Lower leg skin (tissue), 4 donors: ENCODE measurements at regions not wholly inside any gene's neighbourhood (a gene's known extent, or its start where the extent isn't known, plus 50 kb on each side); places are given as distances from the start of the nearest gene placed in this dataset.

Experiments used
- DNase-seq, 2 donors: peaks; one replicate each; pipeline ENCODE4 v3.0.0-alpha.2; 2019; ENCODE audit warnings: low spot score in 2 of 2
- H3K4me3 ChIP-seq: fragments of 200-600 bp; sonication (generic); 2 replicates; pipeline ENCODE4 v1.5.1; 2017; ENCODE audit warnings: mild to moderate bottlenecking, low read depth; ENCODE audit not compliant: poor library complexity, severe bottlenecking
- CTCF ChIP-seq, 3 donors: fragments of 450-650 bp; IDR thresholded peaks; one replicate each; pipeline ENCODE4 v1.5.1; 2016; ENCODE audit warnings: antibody characterized with exemption in 3 of 3, mild to moderate bottlenecking in 3 of 3, moderate library complexity in 2 of 3
- POLR2A ChIP-seq, 2 donors: fragments of 450-650 bp; IDR thresholded peaks; one replicate each; pipeline ENCODE4 v1.6.1; 2016 to 2017; ENCODE audit warnings: antibody characterized with exemption in 2 of 2, mild to moderate bottlenecking in 1 of 2, moderate library complexity in 1 of 2
- WGBS, 2 donors: methylation state at CpG; one replicate each; pipeline ENCODE4 v1.1.5; 2018; 5-methylcytosine and 5-hydroxymethylcytosine counted together
- intact Hi-C: fragments of 100-400 bp; cut with DNase I; formaldehyde crosslinking; loops from one replicate; pipeline ENCODE4 v1.15.0; 2023; ENCODE audit warnings: low total_unique reads

GRCh38 chr7:156032973-156033372 is 220.7 kb upstream of the SHH start:
- no peak overlapping the region for H3K4me3 ChIP-seq
- TF ChIP-seq CTCF (IDR thresholded peaks at IDR 0.05) (no peak), POLR2A (IDR thresholded peaks at IDR 0.05) (no peak)
- intact Hi-C loops = no loop called here
- DNase-seq = no peak

GRCh38 chr7:156031679-156032478 is 219.6 kb upstream of the SHH start:
- intact Hi-C loops = no loop called here
- WGBS, 2 donors = 90 to 92% methylated on average over 7 of the region's 7 CpGs
- DNase-seq = peak in 1 of 2 donors; percentile 62

GRCh38 chr7:156029460-156030007 is 217.3 kb upstream of the SHH start:
- WGBS, 2 donors = 78 to 79% methylated on average over 11 to 12 of the region's 12 CpGs
- H3K4me3 ChIP-seq = no peak overlapping the region
- intact Hi-C loops = no loop called here
- TF ChIP-seq CTCF (IDR thresholded peaks at IDR 0.05) = no peak
- TF ChIP-seq POLR2A (IDR thresholded peaks at IDR 0.05) = no peak
- DNase-seq = peak in 1 of 2 donors; percentile 50

More at GRCh38 chr7:156031679-156032478, 219.6 kb upstream of the SHH start:
- no peak for TF ChIP-seq POLR2A (IDR thresholded peaks at IDR 0.05)
- TF ChIP-seq CTCF (IDR thresholded peaks at IDR 0.05) = no peak
- no peak overlapping the region for H3K4me3 ChIP-seq

- intact Hi-C loops = no loop called here
- TF ChIP-seq CTCF (IDR thresholded peaks at IDR 0.05) (no peak), POLR2A (IDR thresholded peaks at IDR 0.05) (no peak)
- 73 to 82% methylated on average over 11 of the region's 11 CpGs for WGBS, 2 donors
These were observed 216.3 kb upstream of the SHH start for GRCh38 chr7:156028521-156028920.

GRCh38 chr7:156027821-156028220 is 215.6 kb upstream of the SHH start:
- intact Hi-C loops = no loop called here
- 71 to 76% methylated on average over 6 of the region's 6 CpGs for WGBS, 2 donors
- TF ChIP-seq CTCF (IDR thresholded peaks at IDR 0.05) (no peak), POLR2A (IDR thresholded peaks at IDR 0.05) (no peak)
- peak in 1 of 2 donors; percentile 28 for DNase-seq
- no peak overlapping the region for H3K4me3 ChIP-seq

More at GRCh38 chr7:156028521-156028920, 216.3 kb upstream of the SHH start:
- DNase-seq = peak in 1 of 2 donors; percentile 77
- H3K4me3 ChIP-seq = no peak overlapping the region
